GM21786 (cell line): ENCODE measurements at regions not wholly inside any gene's neighbourhood (a gene's known extent, or its start where the extent isn't known, plus 50 kb on each side); places are given as distances from the start of the nearest gene placed in this dataset.
"Not testable (repeated sequence)": the region's sequence is repeated elsewhere in the genome, so short reads cannot be mapped to it uniquely, and the experiment has no call there.

ENCODE experiments used
- ATAC-seq: cut with Tn5 transposase; IDR thresholded peaks from one replicate; pipeline ENCODE4 v1.9.1; 2021; ENCODE audit not compliant: unreplicated experiment

- ATAC-seq = no peak
Measured at GRCh38 chr5:145027286-145027685, 807.9 kb downstream of the PRELID2 start.

- no peak for ATAC-seq
Measured at GRCh38 chr5:145025775-145026174, 809.4 kb downstream of the PRELID2 start.

GRCh38 chr5:145015146-145015545, 820.0 kb downstream of the PRELID2 start:
- no peak for ATAC-seq

- ATAC-seq = no peak
Measured at GRCh38 chr5:145014109-145014508, 821.0 kb downstream of the PRELID2 start.

GRCh38 chr5:145010834-145011233, 824.3 kb downstream of the PRELID2 start:
- ATAC-seq = no peak

- ATAC-seq = no peak
Measured at GRCh38 chr5:145008876-145009530, 826.1 kb downstream of the PRELID2 start.

DNA sequence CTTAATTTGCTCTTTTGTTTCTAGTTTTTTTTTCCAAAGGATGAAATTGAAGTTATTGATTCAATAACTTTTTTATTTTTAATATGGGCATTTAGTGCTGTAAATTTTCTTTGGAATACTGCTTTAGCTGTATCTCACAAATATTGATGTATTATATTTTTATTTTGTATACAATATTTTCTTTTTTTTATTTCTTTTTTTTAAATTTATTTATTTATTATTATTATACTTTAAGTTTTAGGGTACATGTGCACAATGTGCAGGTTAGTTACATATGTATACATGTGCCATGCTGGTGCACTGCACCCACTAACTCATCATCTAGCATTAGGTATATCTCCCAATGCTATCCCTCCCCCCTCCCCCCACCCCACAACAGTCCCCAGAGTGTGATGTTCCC, 823.7 kb downstream of the KCTD16 start:
- ATAC-seq = not testable (repeated sequence)

GRCh38 chr5:144983101-144983500, 812.4 kb downstream of the KCTD16 start:
- ATAC-seq = no peak

DNA sequence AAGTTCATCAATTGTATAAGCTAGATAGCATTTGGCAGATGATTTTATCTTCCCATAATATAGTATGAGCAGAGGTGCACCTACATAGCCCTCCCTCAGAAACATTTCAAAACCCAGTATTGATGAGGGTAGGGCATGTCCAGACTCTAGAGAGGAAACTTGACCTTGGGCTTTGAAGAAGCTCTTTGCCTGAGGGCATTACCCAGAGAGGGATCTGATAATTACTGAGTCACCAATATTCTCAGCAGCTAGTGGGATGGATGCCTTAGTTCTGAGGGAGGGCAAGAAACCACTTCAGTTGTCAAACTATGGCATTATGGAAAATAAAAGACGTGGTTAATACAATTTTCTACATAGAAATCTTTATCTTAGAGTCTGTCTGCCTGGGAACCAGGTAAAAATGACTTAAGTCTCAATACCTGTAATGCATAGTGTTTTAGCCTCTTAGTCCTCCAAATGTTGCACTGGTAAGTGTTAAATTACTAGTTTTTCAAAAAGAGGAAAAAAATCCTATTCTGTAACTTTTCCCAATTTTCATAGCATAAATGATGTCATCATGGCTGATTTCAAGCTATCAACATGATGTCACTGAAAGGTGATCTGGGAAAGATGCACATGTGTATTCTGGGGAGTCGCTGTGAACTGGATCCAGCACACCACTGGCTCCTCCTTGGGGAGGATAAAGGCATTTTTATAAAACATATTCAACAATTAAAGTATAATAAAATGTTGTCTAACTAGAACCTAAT, 809.0 kb downstream of the KCTD16 start:
- ATAC-seq = no peak

DNA sequence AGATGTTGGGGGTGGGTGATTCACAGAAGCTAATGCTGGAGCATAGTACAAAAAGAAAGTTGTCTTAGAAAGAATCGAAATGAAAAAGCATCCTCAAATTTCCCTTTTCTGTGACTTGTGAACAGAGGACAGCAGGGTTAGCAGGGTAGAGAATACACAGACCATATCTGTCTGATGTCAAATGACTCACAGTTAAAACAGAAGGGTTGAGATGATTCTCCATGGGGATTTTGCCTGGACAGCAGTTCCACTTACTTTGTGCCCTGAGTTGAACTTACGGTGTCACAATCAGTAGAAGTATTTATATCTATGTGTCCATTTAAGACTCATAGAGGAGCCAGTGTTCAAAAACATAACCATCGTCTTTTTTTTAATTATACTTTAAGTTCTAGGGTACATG, 801.6 kb downstream of the KCTD16 start:
- no peak for ATAC-seq

GRCh38 chr5:144971108-144971850, 800.6 kb downstream of the KCTD16 start:
- ATAC-seq = no peak

DNA sequence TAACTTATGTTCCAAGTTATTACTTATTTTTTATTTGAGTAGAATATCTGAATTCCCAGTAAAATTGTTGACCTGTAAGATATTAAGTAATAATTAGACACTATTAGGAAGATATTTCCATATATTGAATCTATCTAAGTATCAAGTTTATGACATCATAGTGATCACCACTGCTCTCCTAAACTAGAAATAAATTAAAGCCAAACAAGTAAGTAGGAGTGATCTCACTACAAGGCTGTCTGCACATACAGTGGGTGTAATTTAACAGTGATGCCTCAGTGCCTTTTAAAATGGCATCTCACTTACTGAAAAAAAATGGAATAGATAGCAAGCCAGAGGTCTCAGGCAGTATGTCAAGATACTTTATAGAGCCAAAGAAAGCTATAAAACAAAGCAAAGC, 789.6 kb downstream of the KCTD16 start:
- ATAC-seq = no peak

DNA sequence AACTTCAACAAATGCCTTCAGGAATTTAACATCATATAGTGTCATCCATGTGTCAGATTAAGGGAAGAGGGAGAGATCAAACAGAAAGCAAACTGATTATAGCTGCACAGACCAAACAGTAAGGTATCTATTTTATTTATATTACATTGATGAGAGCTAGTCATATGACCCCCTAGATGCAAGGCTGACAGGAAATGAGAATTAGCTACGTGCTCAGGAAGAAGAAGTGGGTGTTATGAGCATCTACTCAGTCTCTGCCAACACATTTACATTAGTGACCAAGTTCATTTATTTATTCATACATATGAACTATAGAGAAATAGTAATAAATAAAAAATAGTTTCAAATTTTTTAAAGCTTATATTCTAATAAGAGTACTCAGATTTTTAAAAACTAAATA, 787.3 kb downstream of the KCTD16 start:
- ATAC-seq = no peak

DNA sequence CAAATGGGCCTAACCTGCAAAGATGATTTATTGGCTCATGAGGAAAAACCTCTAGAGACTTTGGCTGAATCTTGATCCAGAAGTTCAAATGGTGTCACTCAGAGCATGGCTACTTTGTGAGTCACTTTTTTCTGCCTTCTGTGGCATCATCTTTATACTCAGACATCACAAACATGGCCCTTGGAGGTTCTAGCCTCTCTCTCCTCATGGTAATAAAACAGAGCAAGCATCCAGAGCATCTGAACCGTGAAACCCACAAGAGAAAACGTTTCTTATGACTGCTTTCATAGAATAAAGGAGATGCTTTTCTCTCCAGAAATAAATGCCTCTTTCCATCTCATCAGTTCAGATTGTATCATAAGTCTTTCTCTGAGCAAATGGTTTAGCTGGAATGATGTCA, 780.3 kb downstream of the KCTD16 start:
- no peak for ATAC-seq

- no peak for ATAC-seq
Measured at GRCh38 chr5:144947023-144947422, 776.4 kb downstream of the KCTD16 start.

- ATAC-seq = no peak
Measured at GRCh38 chr5:144945503-144945902, 774.8 kb downstream of the KCTD16 start.

DNA sequence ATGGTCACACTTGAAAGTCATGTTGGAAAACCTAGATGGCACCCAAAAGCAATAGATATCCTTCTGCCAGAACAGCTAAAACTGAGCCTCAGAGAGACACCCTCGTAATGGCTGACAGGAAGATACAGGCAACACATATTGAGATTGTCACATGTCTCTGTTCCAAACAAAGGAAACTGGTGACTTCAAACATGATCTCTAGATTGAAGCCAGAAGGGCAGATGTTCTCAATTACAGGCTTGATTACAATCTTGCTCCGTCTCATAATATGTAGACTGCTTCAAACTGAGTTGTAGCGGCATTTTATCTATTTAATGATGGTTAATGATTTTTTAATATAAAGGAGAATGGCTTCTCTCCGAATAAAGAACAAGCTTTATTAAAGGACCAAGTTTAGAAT, 774.3 kb downstream of the KCTD16 start:
- ATAC-seq = no peak

GRCh38 chr5:144941004-144941403, 770.3 kb downstream of the KCTD16 start:
- no peak for ATAC-seq

GRCh38 chr5:144918371-144918770, 747.7 kb downstream of the KCTD16 start:
- no peak for ATAC-seq

DNA sequence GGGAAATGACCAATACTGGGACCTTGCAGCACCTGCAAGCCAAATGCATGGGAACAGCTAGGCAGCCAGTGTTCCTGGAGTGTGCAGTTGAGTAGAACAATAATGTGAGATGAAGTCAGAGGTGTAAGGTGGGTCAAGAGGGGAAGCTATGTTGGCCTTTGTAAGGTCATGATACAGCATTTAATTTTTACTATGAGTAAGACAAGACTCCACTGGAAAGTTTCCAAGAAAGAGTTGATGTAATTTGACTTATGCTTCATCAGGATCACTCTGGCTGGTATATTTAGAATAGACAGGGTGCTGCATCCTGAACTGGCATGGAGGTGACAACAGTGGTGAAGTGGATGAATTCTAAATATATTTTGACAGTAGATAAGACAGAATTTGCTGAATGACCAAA, 744.8 kb downstream of the KCTD16 start:
- ATAC-seq = no peak

DNA sequence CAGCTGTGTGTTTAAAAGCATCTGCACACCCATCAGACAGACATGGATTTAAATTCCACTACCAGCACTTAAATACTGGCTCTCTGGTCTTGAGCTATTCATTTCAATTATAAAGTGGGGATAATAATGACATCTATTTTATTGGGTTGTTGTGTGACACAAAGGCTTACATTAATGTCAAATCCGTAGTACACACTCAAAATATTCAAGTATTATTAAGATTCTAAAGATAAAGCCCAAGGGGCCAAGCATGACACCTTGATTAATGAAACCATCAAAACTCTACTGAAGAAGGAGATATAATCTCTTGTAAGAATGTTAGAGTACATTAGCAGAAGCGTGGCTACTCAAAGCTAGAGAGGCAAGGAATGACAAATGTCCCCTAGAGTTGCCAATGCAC, 743.0 kb downstream of the KCTD16 start:
- no peak for ATAC-seq

DNA sequence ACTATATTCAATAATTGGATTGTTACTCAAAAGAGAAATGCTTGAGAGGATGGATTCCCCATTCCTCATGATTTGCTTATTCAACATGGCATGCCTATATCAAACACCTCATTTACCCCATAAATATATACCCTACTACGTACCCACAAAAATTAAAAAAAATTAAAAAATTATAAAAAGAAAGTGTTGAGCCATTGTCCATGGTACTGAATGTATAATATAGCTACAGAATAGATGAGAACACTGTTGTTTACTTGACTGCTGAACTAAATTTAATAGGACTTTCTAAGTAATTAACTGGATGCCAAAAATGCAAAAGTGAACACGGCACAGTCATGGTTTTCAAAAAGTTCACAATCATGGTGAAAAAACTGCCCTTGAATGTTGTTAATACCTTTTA, 725.8 kb downstream of the KCTD16 start:
- ATAC-seq = no peak
